GM21825 (cell line): ENCODE measurements at regions not wholly inside any gene's neighbourhood (a gene's known extent, or its start where the extent isn't known, plus 50 kb on each side); places are given as distances from the start of the nearest gene placed in this dataset.

Experiments
- ATAC-seq: cut with Tn5 transposase; IDR thresholded peaks from one replicate; pipeline ENCODE4 v1.9.1; 2021; ENCODE audit warnings: mild to moderate bottlenecking, moderate library complexity; ENCODE audit not compliant: unreplicated experiment

DNA sequence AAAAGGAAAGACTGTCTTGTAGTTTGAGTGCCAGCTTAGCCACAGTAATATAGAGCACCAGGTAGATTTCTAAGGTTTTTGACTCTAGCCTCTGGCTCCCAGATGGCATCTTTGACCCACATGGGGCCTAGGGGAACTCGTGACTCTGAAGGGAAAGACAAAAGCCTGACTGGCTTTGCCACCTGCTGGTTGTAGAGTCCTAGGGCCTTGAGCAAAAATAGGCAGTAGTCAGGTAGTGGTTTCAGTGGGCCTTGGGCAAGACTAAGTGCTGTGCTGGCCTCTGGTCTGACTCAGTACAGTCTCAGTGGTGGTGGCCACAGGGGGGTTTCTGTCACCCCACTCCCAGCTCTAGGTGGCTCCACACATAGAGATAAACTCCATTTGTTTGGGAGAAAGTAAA is 349.4 kb downstream of the FAM181B start:
- ATAC-seq, result no peak

GRCh38 chr11:82373781-82374542 is 359.7 kb downstream of the FAM181B start:
- ATAC-seq, result no peak

GRCh38 chr11:82365351-82365750 is 368.3 kb downstream of the FAM181B start:
- no peak for ATAC-seq

DNA sequence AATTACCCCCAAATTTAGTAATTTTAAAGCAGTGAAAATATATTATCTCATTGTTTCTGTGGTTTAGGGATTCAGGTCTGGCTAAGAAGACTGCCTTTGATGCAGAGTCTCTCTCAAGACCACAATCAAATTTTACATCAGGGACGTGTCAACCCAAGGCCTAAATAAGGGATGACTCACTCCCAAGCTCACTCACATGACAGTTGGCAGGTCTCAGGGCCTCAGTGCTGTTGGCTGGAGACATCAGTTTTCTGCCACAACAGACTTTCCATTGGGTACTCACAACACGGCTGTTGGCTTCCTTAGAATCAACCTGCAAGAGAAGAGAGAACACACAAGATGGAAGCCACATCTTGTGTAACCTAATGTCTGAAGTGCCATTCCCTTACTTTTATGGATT is 377.3 kb downstream of the FAM181B start:
- no peak for ATAC-seq

- ATAC-seq, result no peak
Measured at GRCh38 chr11:82355313-82355823, 378.3 kb downstream of the FAM181B start.

GRCh38 chr11:82326853-82327252 is 406.8 kb downstream of the FAM181B start:
- no peak for ATAC-seq

DNA sequence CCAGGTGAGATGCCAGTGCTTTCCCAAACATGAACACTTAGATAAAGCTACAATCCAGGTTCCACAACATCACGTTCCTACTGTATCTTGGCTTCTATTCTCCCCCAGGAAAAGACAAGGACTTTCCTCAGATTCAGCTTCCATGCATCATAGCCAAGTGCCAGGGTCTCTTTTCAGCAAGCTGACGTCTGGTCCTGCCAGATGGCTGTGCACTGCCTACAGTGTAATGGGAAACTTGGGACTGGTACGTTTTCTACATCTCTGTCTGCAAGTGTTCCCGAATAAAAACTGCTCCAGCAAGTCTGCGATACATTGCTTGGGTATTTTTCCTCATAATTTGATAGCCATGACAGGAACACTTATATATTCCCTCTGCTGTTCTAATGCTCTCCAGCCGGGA is 412.5 kb downstream of the FAM181B start:
- ATAC-seq, result no peak

GRCh38 chr11:82315093-82315492 is 418.6 kb downstream of the FAM181B start:
- no peak for ATAC-seq

DNA sequence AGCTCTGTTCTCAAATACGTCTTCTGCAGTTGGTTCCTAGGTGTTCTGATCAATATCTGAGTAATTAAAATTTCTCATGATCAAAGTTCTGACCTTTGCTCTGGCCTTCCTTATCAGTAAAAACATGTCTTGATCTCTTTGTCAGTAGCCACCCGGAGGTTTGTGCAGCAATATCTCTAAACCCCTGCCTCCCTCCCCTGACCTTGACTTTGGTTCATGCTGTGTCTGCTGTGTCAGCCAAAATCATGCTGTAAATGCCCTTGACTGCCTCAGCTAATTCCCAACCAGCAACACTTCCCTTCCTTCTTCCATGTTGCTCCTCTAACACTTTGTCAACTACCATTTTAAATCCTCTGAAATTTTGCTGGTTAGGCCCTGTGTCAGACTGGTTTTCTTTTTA is 424.7 kb downstream of the FAM181B start:
- no peak for ATAC-seq

DNA sequence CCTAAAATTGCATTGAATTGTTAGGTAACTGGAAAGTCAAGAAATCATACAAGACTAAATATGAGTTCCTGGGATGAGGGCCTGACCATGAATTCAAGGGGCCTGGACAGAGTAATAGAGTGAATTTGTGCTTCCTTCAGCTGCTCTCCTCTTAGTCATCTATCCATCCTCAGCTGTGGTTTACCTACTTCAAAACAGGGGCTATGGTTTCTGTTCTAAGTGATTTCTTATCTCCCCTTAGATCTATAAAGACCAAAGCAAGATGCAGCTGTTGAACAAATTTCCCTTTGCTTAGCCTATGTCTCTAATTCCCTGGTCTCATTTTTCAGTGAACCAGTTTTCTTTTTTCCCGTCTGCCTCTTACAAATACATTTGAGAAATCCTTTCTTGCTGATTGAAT is 428.5 kb downstream of the FAM181B start:
- no peak for ATAC-seq

DNA sequence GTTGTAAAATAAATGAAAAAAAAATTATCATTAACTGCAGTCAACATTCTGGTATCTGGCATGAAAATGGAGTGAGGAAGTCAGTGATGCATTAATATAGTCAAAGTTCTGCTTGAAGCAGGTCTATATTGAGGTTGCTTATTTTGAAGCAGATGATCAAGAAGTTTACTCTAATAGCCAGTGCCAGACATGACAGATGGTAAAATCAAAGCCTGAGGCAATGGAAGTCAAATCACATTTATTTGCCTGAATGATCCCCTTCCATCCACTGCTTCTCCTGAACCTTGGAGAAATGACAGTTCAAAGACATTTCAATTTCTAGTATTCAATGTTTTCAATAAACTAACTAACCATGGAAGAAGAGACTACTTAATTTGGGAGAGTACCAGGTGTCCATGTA is 430.0 kb downstream of the FAM181B start:
- ATAC-seq, result no peak

GRCh38 chr11:82288471-82288870 is 445.2 kb downstream of the FAM181B start:
- ATAC-seq, result no peak

- ATAC-seq, result no peak
Measured at GRCh38 chr11:82270870-82271269, 462.8 kb downstream of the FAM181B start.

DNA sequence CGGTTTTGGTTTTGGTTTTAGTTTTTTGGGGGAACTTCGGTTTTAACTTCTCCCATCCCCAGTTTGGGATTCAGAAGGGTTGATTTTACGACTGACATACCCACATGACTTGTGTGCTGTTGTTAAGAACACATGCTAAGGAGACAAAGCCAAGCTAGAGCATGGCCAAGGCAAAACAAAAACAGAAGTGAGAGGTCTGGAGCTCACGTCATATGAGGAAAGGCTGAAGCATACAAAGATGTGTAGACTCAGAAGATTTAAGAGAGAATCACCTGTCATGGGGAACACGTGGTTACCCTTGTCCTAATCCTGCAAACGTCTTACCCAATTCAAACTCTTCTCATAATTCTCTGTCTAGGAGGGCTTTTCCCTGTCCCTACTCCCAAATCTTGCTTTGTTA is 465.0 kb downstream of the FAM181B start:
- no peak for ATAC-seq

- no peak for ATAC-seq
Measured at GRCh38 chr11:82267186-82267585, 466.5 kb downstream of the FAM181B start.

DNA sequence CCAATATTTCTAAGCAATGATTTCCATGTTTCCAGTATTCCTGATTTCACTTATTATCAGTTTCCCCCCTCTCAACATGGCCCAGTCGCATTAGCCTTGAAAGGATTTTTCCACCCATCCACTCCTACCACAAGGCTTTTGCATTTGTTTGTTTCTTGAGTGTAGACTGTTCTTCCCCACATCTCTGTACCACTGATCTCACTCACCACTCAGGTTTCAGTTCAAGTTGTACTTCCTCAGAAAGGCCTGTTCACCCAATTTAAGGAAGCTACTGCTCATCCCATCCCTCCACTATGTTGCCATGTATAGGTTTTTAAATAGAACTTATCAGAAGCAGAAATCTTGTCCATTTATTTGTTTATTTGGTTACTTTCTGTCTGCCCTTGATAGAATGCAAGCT is 472.3 kb downstream of the FAM181B start:
- no peak for ATAC-seq

DNA sequence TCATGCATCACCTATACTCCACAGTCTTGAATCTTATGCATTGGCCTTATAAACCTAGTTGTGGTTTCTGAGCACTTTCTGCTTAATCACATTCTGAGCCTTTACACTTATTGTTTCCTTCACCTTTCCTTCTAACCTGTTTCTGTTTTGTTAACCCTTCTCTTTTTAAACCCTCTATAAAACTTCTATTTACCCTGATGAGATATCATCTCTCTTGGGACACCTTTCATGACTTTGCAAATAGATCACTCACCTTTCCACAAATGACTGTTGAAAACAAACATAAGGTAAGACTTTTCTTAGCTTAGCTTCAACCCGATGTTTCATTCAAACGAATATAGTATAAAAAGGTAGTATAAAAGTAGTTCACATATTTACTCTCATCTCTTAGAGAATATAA is 483.6 kb downstream of the FAM181B start:
- ATAC-seq, result no peak

GRCh38 chr11:82246926-82247325 is 486.7 kb downstream of the FAM181B start:
- no peak for ATAC-seq

DNA sequence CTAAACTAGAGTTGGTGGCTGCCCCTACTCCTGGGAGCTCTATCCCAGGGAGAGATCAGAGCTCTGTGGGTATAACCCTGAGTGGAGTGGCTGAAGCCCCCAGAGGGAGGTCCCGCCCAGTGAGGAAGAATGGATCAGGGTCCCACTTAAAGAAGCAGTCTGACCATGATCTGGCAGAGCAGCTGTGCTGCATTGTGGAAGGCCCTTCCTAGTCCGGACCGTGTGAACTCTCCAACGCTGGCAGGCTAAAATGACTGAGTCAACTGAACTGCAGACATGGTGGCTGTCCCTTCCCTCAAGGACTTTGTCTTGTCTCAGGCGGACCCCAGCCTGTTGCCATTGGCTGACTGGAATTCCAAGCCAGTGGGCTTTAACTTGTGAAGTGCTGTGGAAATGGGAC is 494.2 kb downstream of the FAM181B start:
- no peak for ATAC-seq

DNA sequence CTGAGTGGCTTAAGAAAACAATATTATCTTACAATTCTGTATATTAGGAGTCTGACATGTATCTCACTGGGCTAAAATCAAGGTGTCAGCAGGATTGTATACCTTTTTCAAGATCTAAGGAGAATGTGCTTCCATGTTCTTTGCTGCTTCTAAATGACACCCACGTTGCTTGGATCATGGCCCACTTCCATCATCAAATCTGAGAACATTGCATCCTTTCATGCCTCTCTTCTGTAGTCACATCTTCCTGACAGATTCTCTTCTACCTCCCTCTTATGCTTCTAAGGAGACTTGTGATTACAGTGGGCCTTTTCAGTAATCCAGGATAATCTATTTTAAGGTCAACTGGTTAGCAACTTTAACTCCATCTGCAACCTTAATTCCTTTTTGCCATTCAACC is 499.4 kb downstream of the FAM181B start:
- no peak for ATAC-seq

DNA sequence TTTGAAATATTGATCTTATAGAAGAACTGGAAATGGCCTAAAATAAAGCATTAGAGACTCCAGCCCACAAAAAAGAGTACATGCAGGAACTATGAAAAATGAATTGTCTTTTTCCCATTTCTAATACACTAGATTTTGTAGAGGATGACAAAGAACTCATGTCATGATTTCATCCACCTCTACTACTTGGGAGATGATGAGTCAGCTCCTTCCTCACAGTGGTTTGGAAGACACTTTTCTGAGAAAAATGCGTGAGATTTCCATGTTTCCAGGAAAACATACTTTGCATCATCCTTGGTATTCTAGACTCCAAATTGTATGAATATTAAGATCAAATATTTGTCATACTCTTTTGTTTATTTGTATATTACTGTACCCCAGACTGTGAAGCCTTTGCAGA is 500.5 kb downstream of the FAM181B start:
- no peak for ATAC-seq

- no peak for ATAC-seq
Measured at GRCh38 chr11:82229341-82229740, 504.3 kb downstream of the FAM181B start.

DNA sequence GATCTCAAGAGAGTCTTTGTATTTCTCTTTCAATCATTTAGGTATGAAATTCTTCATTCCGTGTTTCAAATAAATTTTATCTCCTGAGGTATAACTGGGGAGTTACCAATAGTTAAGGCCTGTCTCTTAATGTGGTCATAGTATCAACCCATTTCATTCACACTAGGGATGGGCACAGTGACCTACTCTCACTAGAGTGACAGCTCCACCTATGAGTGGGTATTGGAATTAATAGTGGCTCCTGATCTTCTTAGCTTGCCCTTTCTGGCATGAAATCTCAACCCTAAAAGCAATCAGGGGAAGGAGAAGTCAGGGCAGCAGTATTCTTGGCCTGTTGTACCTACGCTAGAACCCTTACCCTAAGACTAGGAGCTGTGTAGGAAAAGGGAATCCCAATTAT is 507.7 kb downstream of the FAM181B start:
- no peak for ATAC-seq
